Endothelial cell of umbilical vein (primary cell): ENCODE measurements at regions not wholly inside any gene's neighbourhood (a gene's known extent, or its start where the extent isn't known, plus 50 kb on each side); places are given as distances from the start of the nearest gene placed in this dataset.
"Not testable (repeated sequence)": the region's sequence is repeated elsewhere in the genome, so short reads cannot be mapped to it uniquely, and the experiment has no call there.

Experiments
- BruUV-seq: library from RNA; stranded (reverse); fragments of 400-500 nt; replicated peaks from 2 replicates; lab custom pipeline; 2021; lab: Mats Ljungman, UMichigan
- CTCF ChIA-PET: fragments of 300-600, 350-600 bp; sonication (Branson Sonifier 250); formaldehyde crosslinking; loops from one replicate; lab custom pipeline; 2021; ENCODE audit warnings: antibody characterized with exemption, inconsistent platforms; lab: Charles Lee
- POLR2A ChIA-PET: fragments of 300-600, 350-600 bp; sonication (Branson Sonifier 250); formaldehyde crosslinking; loops from one replicate; lab custom pipeline; 2021; ENCODE audit warnings: antibody characterized with exemption, inconsistent platforms; lab: Charles Lee
- DNase-seq: peaks from one replicate; pipeline ENCODE4 v3.0.0-alpha.2; 2011; ENCODE audit warnings: low read depth, low spot score
- FAIRE-seq: peaks from 2 replicates; lab custom pipeline; 2011; peaks lifted over from hg19 to GRCh38; lab: Jason Lieb, UNC
- H2AFZ ChIP-seq: 2 replicates; pipeline ENCODE4 v1.6.0; 2012; ENCODE audit warnings: low read depth, low read length, control low read depth, inconsistent platforms
- H3K27ac ChIP-seq: 2 replicates; pipeline ENCODE4 v1.5.1; 2011; ENCODE audit warnings: low read depth, mild to moderate bottlenecking, control low read depth, low read length, moderate library complexity; ENCODE audit not compliant: insufficient read depth
- H3K27me3 ChIP-seq, 2 experiments: 2 replicates each; pipeline versions ENCODE4 v1.6.0 to v1.6.1; 2011; ENCODE audit warnings: low read length in 2 of 2, mixed read lengths in 1 of 2; ENCODE audit not compliant: control insufficient read depth in 2 of 2, insufficient read depth in 2 of 2
- H3K36me3 ChIP-seq, 2 experiments: 2 replicates in 1 of 2; 3 replicates in 1 of 2; pipeline ENCODE4 v1.5.1; 2011; ENCODE audit warnings: low read length in 2 of 2, mild to moderate bottlenecking in 1 of 2, moderate library complexity in 1 of 2; ENCODE audit not compliant: control insufficient read depth in 2 of 2, insufficient read depth in 2 of 2; ENCODE audit errors: extremely low read depth in 1 of 2
- H3K4me1 ChIP-seq: 3 replicates; pipeline ENCODE4 v1.5.1; 2011; ENCODE audit warnings: mild to moderate bottlenecking, low read length; ENCODE audit not compliant: control insufficient read depth, insufficient read depth; ENCODE audit errors: extremely low read depth
- H3K4me2 ChIP-seq: 2 replicates; pipeline ENCODE4 v1.6.1; 2011; ENCODE audit warnings: low read length, control low read depth, mixed read lengths; ENCODE audit not compliant: insufficient read depth
- H3K4me3 ChIP-seq, 3 experiments: fragments of 200-600 bp in 1 of 3; sonication (generic), shearing (Covaris generic) in 1 of 3; replicated peaks in 1 of 3; 2 replicates each; pipeline ENCODE4 v1.5.1; 2011 to 2016; ENCODE audit warnings: control low read depth in 3 of 3, low read length in 3 of 3, mild to moderate bottlenecking in 2 of 3, inconsistent platforms in 1 of 3, low read depth in 1 of 3, moderate library complexity in 1 of 3; ENCODE audit not compliant: insufficient read depth in 1 of 3
- H3K79me2 ChIP-seq: 2 replicates; pipeline ENCODE4 v1.6.0; 2012; ENCODE audit warnings: low read length, inconsistent platforms; ENCODE audit not compliant: control insufficient read depth, insufficient read depth
- H3K9ac ChIP-seq: replicated peaks from 2 replicates; pipeline ENCODE3; 2011; ENCODE audit warnings: low read length, control low read depth; ENCODE audit not compliant: insufficient read depth; ENCODE audit errors: extremely low read depth
- H3K9me1 ChIP-seq: replicated peaks from 3 replicates; pipeline ENCODE4 v1.6.0; 2011; ENCODE audit warnings: mild to moderate bottlenecking, low read length; ENCODE audit not compliant: control insufficient read depth, insufficient read depth; ENCODE audit errors: extremely low read depth
- H3K9me3 ChIP-seq: replicated peaks from 2 replicates; pipeline ENCODE4 v1.5.1; 2012; ENCODE audit warnings: low read length, inconsistent platforms; ENCODE audit not compliant: control insufficient read depth, insufficient read depth
- H4K20me1 ChIP-seq: replicated peaks from 2 replicates; pipeline ENCODE3; 2011; ENCODE audit warnings: mild to moderate bottlenecking, low read length; ENCODE audit not compliant: control insufficient read depth, insufficient read depth; ENCODE audit errors: extremely low read depth
- dilution Hi-C: fragments of 300-500 bp; cut with MboI; formaldehyde crosslinking; loops from one replicate; pipeline ENCODE4 v1.15.0; 2019; ENCODE audit warnings: low sequenced_read_pairs; ENCODE audit not compliant: extremely low pct_ligation_motif_present
- intact Hi-C: fragments of 100-400 bp; cut with micrococcal nuclease; formaldehyde crosslinking; loops from one replicate; pipeline ENCODE4 v1.10.0; 2022

DNA sequence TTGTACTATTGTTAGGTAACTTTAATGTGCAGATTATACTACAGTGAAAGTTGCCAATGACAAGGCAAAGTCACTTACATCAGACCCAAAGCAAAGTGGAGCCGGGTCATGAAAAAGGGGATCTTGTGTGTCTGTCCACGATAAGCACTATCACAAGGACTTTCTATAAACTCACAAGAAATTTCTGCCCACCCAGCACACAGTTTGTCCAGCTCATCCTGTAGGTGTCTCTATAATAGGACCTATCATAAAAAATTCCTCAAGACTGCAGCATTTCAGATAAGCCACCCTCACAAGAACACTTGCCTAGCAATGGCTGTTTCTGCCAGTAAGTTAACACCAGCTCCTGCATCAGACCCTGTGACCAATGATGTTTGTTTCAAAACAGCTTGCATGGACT, 335.9 kb downstream of the OR4F29 start:
- dilution Hi-C loops, CTCF ChIA-PET, H3K9ac ChIP-seq, H3K9me1 ChIP-seq, H3K27me3 ChIP-seq, H3K36me3 ChIP-seq, H3K27ac ChIP-seq, H3K4me3 ChIP-seq, H3K4me1 ChIP-seq, BruUV-seq, POLR2A ChIA-PET, H3K9me3 ChIP-seq, DNase-seq, H3K79me2 ChIP-seq, FAIRE-seq, intact Hi-C loops, H3K4me2 ChIP-seq, H4K20me1 ChIP-seq, H2AFZ ChIP-seq: not testable (repeated sequence)

- H3K9me1 ChIP-seq, POLR2A ChIA-PET, H3K27me3 ChIP-seq, H4K20me1 ChIP-seq, DNase-seq, H3K27ac ChIP-seq, H3K4me1 ChIP-seq, intact Hi-C loops, BruUV-seq, H3K36me3 ChIP-seq, H2AFZ ChIP-seq, CTCF ChIA-PET, H3K4me3 ChIP-seq, H3K79me2 ChIP-seq, FAIRE-seq, H3K9ac ChIP-seq, H3K4me2 ChIP-seq, H3K9me3 ChIP-seq, dilution Hi-C loops: not testable (repeated sequence)
Measured at GRCh38 chr1:104776-105175, 346.7 kb downstream of the OR4F29 start.

DNA sequence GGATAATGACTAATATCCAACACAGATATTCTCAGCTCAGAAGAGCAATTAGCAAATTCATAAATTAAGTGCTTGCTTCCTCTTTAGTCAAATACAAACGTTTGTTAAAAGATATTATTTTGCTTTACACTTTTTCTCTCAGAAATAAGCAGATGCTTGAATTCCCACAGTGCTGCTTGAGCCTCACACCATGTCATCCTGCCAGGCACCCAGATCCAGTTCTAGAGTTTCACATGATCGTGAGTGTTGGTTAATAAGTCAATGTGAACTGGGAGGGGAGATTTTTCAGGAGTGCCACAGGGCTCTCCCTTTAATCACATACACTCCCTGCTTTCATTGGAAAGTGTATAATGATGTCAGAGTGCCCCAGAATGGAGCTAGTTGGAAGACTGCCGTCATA, 352.0 kb downstream of the OR4F29 start:
- FAIRE-seq, H3K79me2 ChIP-seq, H3K27ac ChIP-seq, CTCF ChIA-PET, H3K9me1 ChIP-seq, H3K9ac ChIP-seq, POLR2A ChIA-PET, H3K4me1 ChIP-seq, H3K27me3 ChIP-seq, H3K4me2 ChIP-seq, H3K4me3 ChIP-seq, H3K36me3 ChIP-seq, H2AFZ ChIP-seq, DNase-seq, H3K9me3 ChIP-seq, intact Hi-C loops, BruUV-seq, H4K20me1 ChIP-seq, dilution Hi-C loops: not testable (repeated sequence)

DNA sequence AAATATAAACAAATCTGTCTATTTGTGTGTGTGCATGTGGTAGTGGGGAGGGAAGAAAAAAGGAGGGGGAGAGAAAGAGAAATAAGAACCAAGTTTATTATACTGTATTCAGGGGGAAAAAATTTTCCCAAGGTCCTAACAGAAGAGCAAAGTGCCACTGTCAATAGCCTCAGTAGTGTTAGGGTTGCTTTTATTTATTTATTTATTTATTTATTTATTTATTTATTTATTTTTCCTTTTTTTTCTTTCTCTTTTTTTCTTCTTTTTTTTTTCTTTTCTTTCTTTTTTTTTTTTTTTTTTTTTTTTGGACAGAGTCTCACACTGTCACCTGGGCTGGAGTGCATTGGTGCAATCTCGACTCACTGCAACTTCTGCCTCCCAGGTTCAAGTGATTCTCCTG, 352.7 kb downstream of the OR4F29 start:
- H3K79me2 ChIP-seq, H3K4me1 ChIP-seq, POLR2A ChIA-PET, H3K9ac ChIP-seq, H3K4me3 ChIP-seq, H3K9me3 ChIP-seq, H3K4me2 ChIP-seq, DNase-seq, H3K27ac ChIP-seq, H3K9me1 ChIP-seq, intact Hi-C loops, dilution Hi-C loops, FAIRE-seq, H3K27me3 ChIP-seq, H4K20me1 ChIP-seq, H2AFZ ChIP-seq, H3K36me3 ChIP-seq, CTCF ChIA-PET, BruUV-seq: not testable (repeated sequence)
